Type B pancreatic cell (in vitro differentiated cells): ENCODE measurements at regions not wholly inside any gene's neighbourhood (a gene's known extent, or its start where the extent isn't known, plus 50 kb on each side); places are given as distances from the start of the nearest gene placed in this dataset.

Source experiments
- DNase-seq: peaks from one replicate; pipeline ENCODE4 v3.0.0; 2021; ENCODE audit warnings: mixed read lengths; ENCODE audit not compliant: unreplicated experiment; ENCODE audit errors: extremely low spot score
- H3K27ac Mint-ChIP-seq: 2 replicates; pipeline ENCODE4 v1.8.0; 2021; ENCODE audit warnings: mild to moderate bottlenecking, mixed read lengths
- H3K27me3 Mint-ChIP-seq: 2 replicates; pipeline ENCODE4 v1.8.0; 2021; ENCODE audit warnings: mixed read lengths
- H3K36me3 Mint-ChIP-seq: 2 replicates; pipeline ENCODE4 v1.8.0; 2021; ENCODE audit warnings: mixed read lengths
- H3K4me1 Mint-ChIP-seq: one replicate; pipeline ENCODE4 v1.8.0; 2021; ENCODE audit warnings: mixed read lengths; ENCODE audit not compliant: unreplicated experiment
- H3K4me3 Mint-ChIP-seq: 2 replicates; pipeline ENCODE4 v1.8.0; 2021; ENCODE audit warnings: mild to moderate bottlenecking, mixed read lengths
- H3K9me3 Mint-ChIP-seq: 2 replicates; pipeline ENCODE4 v1.8.0; 2021; ENCODE audit warnings: mixed read lengths
- TF ChIP-seq, protein P1 (sequence below): fragments of 200-600 bp; sonication (generic); conservative IDR thresholded peaks from 2 replicates; pipeline ENCODE4 v1.5.0; 2021; ENCODE audit warnings: antibody characterized with exemption, mild to moderate bottlenecking

DNA sequence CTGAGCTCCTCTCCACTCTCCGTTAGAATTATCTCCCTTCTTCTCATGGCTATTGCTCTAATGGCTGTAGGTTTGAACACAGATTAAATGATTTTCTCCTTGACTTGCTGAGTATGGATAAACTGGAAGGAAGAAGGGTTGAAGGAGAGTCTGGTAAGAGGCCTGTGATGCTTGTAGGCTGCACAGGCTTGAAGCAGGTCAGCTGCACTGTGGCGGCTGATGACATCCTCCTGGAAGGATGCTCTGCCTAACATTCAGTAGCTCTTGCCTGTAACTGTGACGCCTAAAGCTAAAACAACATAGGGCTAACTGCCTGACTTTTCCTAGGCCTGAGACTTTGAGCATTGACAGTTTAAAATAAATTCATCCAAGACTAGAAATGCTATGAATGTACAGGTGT lies 166.3 kb downstream of the MREG start:
- Mint-ChIP-seq H3K36me3 (no peaks in the 10 kb centered on the region), H3K27ac (no peak overlapping the region), H3K4me3 (no peak overlapping the region), H3K4me1 (peaks cover 5% of the 10 kb centered on the region), H3K27me3 (no peaks in the 10 kb centered on the region), H3K9me3 (no peaks in the 10 kb centered on the region)
- TF ChIP-seq, protein P1, sequence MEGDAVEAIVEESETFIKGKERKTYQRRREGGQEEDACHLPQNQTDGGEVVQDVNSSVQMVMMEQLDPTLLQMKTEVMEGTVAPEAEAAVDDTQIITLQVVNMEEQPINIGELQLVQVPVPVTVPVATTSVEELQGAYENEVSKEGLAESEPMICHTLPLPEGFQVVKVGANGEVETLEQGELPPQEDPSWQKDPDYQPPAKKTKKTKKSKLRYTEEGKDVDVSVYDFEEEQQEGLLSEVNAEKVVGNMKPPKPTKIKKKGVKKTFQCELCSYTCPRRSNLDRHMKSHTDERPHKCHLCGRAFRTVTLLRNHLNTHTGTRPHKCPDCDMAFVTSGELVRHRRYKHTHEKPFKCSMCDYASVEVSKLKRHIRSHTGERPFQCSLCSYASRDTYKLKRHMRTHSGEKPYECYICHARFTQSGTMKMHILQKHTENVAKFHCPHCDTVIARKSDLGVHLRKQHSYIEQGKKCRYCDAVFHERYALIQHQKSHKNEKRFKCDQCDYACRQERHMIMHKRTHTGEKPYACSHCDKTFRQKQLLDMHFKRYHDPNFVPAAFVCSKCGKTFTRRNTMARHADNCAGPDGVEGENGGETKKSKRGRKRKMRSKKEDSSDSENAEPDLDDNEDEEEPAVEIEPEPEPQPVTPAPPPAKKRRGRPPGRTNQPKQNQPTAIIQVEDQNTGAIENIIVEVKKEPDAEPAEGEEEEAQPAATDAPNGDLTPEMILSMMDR = no peak
- no peak for DNase-seq

DNA sequence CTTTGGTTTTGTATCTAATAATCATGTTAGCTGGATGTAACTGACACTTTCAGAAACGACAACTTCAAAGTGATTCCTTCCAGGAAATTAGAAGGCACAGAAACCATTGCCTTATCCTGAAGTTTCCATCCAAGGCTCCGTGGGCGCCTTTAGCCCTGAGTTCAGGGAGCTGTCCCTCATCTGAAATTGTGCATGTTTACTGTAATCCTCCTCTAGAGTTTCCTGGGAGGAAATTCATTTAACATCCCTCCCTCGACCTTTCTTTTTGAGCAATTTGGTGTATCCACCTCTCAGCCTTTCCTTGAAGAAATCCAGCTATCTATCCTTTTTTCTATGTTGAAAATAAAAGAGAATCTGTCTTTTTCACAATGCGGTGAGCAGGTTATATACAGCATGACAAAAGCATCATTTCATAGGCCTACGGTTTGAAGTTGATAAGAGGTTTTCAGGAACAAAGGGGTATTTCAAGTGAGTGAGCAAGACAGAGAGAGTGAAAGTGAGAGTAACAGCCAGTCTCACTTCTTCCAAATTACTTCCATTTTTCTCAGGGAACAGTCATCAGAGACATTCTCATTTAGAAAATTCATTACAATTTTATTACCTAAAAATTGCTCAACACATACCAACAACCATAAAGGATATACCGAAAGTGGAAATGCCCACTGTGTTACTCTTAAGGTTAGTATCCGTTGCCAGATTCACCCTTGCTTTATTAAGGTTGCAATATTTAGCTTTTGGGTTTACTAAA lies 167.3 kb downstream of the MREG start:
- Mint-ChIP-seq H3K4me3 (no peak overlapping the region), H3K9me3 (no peaks in the 10 kb centered on the region), H3K36me3 (no peaks in the 10 kb centered on the region), H3K27me3 (no peaks in the 10 kb centered on the region), H3K4me1 (peaks cover 5% of the 10 kb centered on the region), H3K27ac (no peak overlapping the region)
- DNase-seq = no peak
- TF ChIP-seq, protein P1 = no peak

GRCh38 chr2:215843579-215843978 lies 169.8 kb downstream of the MREG start:
- TF ChIP-seq, protein P1 = no peak
- H3K9me3 Mint-ChIP-seq = no peaks in the 10 kb centered on the region
- H3K27ac Mint-ChIP-seq = no peak overlapping the region
- DNase-seq = no peak
- H3K4me3 Mint-ChIP-seq = no peak overlapping the region
- peaks cover 12% of the 10 kb centered on the region for H3K4me1 Mint-ChIP-seq
- no peaks in the 10 kb centered on the region for H3K36me3 Mint-ChIP-seq
- no peaks in the 10 kb centered on the region for H3K27me3 Mint-ChIP-seq

GRCh38 chr2:215841175-215841816 lies 172.1 kb downstream of the MREG start:
- Mint-ChIP-seq H3K27ac (no peak overlapping the region), H3K27me3 (no peaks in the 10 kb centered on the region), H3K36me3 (no peaks in the 10 kb centered on the region), H3K4me3 (no peak overlapping the region), H3K9me3 (no peaks in the 10 kb centered on the region), H3K4me1 (peaks cover 20% of the 10 kb centered on the region)
- no peak for DNase-seq
- TF ChIP-seq, protein P1 = no peak

DNA sequence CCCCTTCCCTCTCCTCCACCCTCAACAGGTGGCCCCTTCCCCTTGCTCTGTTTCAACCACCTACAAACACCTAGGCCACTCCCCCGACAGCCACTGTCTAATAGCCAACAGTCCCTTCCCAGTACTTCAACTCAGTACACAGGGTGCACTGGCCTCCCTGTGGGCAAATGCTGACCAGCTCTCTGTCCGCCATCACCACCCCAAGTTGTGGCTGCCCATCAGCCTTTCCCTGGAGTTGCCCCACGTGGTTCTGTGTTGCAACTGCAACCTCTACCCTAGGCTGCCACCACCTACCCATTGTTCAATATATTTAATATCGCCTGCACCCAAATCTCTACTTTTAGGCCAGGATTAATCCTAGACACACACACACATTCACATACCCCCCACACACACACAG lies 173.5 kb downstream of the MREG start:
- no peak for DNase-seq
- Mint-ChIP-seq H3K36me3 (no peaks in the 10 kb centered on the region), H3K27me3 (no peaks in the 10 kb centered on the region), H3K27ac (no peak overlapping the region), H3K4me3 (no peak overlapping the region), H3K4me1 (peaks cover 25% of the 10 kb centered on the region), H3K9me3 (no peaks in the 10 kb centered on the region)
- TF ChIP-seq, protein P1 = no peak
